ENCODE measurements at regions not wholly inside any gene's neighbourhood (a gene's known extent, or its start where the extent isn't known, plus 50 kb on each side); places are given as distances from the start of the nearest gene placed in this dataset.

DNA sequence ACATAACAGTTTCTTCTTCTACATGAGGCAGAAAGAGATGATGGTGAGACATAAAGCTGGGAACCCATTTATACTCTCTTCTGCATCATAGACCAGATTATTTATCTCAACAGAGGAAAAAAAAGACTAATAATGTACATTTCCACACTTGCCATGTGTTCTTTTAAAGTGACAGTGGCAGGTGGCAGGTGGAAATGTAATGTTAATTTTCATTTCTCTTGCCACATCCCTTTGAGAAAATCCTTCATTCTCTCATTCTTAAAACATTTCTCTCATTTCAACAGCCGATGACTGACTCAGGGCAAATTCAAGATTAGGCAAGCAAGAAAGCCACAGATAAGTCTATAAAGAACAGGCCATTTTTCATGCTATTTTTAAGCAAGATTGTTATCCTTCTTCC lies 635.6 kb upstream of the SORCS1 start:
- no peak for TF ChIP-seq NFIC (IDR thresholded peaks at IDR 0.05)
- TF ChIP-seq YY1 (IDR thresholded peaks at IDR 0.05; ENCODE audit: low read depth): no peak
- no peak for TF ChIP-seq TCF12 (IDR thresholded peaks at IDR 0.05; ENCODE audit: low read depth)
- no peak for TF ChIP-seq RAD21 (IDR thresholded peaks at IDR 0.05; ENCODE audit: low read depth)
- no peak for TF ChIP-seq EGR1 (IDR thresholded peaks at IDR 0.05)
- TF ChIP-seq TEAD4 (IDR thresholded peaks at IDR 0.05): no peak
- no peak for TF ChIP-seq CREB1 (IDR thresholded peaks at IDR 0.05; ENCODE audit: low read depth)
- no peak for TF ChIP-seq ZBTB7A (IDR thresholded peaks at IDR 0.05; ENCODE audit: low read depth)
- no peak for TF ChIP-seq TAF1 (IDR thresholded peaks at IDR 0.05; ENCODE audit: low read depth)
- TF ChIP-seq CEBPB (IDR thresholded peaks at IDR 0.05): no peak
- TF ChIP-seq, protein P1, sequence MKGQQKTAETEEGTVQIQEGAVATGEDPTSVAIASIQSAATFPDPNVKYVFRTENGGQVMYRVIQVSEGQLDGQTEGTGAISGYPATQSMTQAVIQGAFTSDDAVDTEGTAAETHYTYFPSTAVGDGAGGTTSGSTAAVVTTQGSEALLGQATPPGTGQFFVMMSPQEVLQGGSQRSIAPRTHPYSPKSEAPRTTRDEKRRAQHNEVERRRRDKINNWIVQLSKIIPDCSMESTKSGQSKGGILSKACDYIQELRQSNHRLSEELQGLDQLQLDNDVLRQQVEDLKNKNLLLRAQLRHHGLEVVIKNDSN (IDR thresholded peaks at IDR 0.05): no peak

DNA sequence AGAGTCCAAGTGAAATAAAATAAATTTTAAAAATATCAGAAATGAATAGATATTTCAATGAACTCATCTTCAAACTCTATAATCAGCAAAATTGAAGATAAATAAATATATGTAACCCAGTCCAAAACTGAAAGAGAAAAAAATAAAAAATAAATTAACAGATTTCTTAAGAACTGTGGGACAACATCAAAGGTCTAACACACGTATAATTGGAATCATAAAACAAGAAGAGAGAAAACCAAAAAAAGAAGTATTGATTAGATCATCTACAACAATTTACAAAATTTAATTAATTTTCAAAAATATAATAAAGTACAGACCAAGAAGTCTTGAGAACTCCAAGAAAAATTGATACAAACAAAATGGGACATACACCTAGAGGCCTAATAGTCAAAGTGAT lies 625.8 kb upstream of the SORCS1 start:
- no peak for TF ChIP-seq CEBPB (IDR thresholded peaks at IDR 0.05)
- no peak for TF ChIP-seq ZBTB7A (IDR thresholded peaks at IDR 0.05; ENCODE audit: low read depth)
- no peak for TF ChIP-seq EGR1 (IDR thresholded peaks at IDR 0.05)
- TF ChIP-seq, protein P1 (IDR thresholded peaks at IDR 0.05): no peak
- TF ChIP-seq CREB1 (IDR thresholded peaks at IDR 0.05; ENCODE audit: low read depth): no peak
- TF ChIP-seq FOXM1 (IDR thresholded peaks at IDR 0.05; ENCODE audit: borderline replicate concordance, low read depth): no peak
- TF ChIP-seq, protein P2, sequence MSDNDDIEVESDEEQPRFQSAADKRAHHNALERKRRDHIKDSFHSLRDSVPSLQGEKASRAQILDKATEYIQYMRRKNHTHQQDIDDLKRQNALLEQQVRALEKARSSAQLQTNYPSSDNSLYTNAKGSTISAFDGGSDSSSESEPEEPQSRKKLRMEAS (IDR thresholded peaks at IDR 0.05): no peak
- TF ChIP-seq EP300 (IDR thresholded peaks at IDR 0.05; ENCODE audit: borderline replicate concordance): no peak

DNA sequence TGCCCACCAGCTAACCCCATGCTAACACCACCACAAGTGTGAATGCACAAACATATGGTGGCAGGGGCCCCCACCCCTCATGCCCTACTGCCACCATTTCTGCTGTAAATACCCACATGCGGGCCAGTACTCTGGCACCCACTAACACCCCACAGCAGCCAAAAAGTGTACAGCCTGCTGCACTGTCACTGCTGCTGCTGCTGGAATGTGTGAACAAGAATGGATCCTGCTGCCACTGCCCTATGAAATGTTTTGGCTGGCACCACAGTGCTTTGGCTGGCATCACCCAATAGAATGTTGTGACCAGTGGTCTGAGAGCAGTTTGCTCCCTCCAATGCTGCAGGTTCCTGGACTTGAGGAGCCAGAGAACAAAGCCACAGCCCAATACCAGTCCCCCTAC lies 606.6 kb upstream of the SORCS1 start:
- TF ChIP-seq ZBTB7A (IDR thresholded peaks at IDR 0.05; ENCODE audit: low read depth) (no peak), EP300 (IDR thresholded peaks at IDR 0.05; ENCODE audit: borderline replicate concordance) (no peak), EGR1 (IDR thresholded peaks at IDR 0.05) (no peak), RAD21 (IDR thresholded peaks at IDR 0.05; ENCODE audit: low read depth) (no peak), FOXM1 (IDR thresholded peaks at IDR 0.05; ENCODE audit: borderline replicate concordance, low read depth) (no peak), TCF12 (IDR thresholded peaks at IDR 0.05; ENCODE audit: low read depth) (no peak), CREB1 (IDR thresholded peaks at IDR 0.05; ENCODE audit: low read depth) (no peak), NFIC (IDR thresholded peaks at IDR 0.05) (no peak), YY1 (IDR thresholded peaks at IDR 0.05; ENCODE audit: low read depth) (no peak)
- TF ChIP-seq, protein P3, sequence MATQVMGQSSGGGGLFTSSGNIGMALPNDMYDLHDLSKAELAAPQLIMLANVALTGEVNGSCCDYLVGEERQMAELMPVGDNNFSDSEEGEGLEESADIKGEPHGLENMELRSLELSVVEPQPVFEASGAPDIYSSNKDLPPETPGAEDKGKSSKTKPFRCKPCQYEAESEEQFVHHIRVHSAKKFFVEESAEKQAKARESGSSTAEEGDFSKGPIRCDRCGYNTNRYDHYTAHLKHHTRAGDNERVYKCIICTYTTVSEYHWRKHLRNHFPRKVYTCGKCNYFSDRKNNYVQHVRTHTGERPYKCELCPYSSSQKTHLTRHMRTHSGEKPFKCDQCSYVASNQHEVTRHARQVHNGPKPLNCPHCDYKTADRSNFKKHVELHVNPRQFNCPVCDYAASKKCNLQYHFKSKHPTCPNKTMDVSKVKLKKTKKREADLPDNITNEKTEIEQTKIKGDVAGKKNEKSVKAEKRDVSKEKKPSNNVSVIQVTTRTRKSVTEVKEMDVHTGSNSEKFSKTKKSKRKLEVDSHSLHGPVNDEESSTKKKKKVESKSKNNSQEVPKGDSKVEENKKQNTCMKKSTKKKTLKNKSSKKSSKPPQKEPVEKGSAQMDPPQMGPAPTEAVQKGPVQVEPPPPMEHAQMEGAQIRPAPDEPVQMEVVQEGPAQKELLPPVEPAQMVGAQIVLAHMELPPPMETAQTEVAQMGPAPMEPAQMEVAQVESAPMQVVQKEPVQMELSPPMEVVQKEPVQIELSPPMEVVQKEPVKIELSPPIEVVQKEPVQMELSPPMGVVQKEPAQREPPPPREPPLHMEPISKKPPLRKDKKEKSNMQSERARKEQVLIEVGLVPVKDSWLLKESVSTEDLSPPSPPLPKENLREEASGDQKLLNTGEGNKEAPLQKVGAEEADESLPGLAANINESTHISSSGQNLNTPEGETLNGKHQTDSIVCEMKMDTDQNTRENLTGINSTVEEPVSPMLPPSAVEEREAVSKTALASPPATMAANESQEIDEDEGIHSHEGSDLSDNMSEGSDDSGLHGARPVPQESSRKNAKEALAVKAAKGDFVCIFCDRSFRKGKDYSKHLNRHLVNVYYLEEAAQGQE (IDR thresholded peaks at IDR 0.05; ENCODE audit: low read depth): no peak
- TF ChIP-seq, protein P2 (IDR thresholded peaks at IDR 0.05): no peak
- TF ChIP-seq, protein P1 (IDR thresholded peaks at IDR 0.05): no peak

DNA sequence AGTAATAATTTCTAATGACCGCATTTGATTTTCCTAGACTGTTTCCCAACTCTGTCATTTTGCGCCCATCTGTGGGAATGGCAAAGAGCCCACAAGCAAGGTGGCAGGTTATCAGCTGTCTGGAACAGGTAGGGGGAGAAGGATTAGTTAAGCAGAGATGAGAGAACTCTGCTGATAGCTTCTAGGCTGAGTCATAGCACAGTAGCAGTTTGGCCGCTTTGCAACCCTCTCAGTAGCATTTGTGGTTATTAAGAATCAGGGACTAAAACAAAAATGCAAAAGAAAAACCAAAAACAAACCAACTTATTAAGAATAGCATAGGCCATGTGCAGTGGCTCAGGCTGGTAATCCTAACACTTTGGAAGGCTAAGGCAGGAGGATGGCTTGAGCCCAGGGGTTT lies 602.7 kb upstream of the SORCS1 start:
- no peak for TF ChIP-seq ZBTB7A (IDR thresholded peaks at IDR 0.05; ENCODE audit: low read depth)

DNA sequence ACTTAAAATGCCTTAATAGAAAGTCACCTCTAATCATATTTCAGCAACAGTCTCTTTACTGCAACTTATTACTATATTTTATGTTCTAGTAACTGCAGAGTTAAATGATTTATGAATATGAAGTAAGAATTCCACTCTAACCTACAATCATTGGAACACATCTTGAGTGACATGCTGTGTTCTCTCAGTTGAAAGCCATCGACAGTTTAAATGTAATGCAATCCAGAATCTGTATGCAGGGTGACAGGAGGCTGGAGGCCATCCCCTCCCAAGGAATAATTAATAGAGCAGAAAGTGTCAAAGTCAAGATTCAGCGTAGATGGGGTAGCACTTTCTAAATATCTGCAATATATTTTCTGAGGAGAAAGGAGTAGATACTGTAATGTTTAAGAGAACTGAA lies 590.3 kb upstream of the SORCS1 start:
- TF ChIP-seq TCF12 (IDR thresholded peaks at IDR 0.05; ENCODE audit: low read depth) (no peak), EP300 (IDR thresholded peaks at IDR 0.05; ENCODE audit: borderline replicate concordance) (no peak), YY1 (IDR thresholded peaks at IDR 0.05; ENCODE audit: low read depth) (no peak)

DNA sequence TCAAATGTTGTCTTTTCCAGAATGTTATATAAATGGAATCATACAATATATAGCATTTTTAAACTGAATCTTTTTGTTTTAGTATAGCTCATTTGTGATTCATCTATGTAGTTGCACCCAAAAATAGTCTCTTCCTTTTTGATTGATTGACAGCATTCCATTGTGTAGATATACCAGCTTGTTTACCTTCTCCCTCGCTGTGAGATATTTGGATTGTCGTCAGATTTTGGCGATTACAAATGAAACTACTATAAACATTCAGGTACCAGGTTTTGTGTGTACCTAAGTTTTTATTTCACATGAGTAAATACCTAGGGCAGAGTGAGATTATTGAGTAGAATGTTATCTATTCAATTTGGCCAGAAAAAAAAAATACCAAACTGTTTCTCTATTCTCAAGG lies 584.7 kb upstream of the SORCS1 start:
- no peak for TF ChIP-seq RAD21 (IDR thresholded peaks at IDR 0.05; ENCODE audit: low read depth)
- TF ChIP-seq, protein P2 (IDR thresholded peaks at IDR 0.05): no peak
- TF ChIP-seq, protein P3 (IDR thresholded peaks at IDR 0.05; ENCODE audit: low read depth): no peak
- no peak for TF ChIP-seq EP300 (IDR thresholded peaks at IDR 0.05; ENCODE audit: borderline replicate concordance)
- no peak for TF ChIP-seq EGR1 (IDR thresholded peaks at IDR 0.05)
- TF ChIP-seq CREB1 (IDR thresholded peaks at IDR 0.05; ENCODE audit: low read depth): no peak
- no peak for TF ChIP-seq FOXM1 (IDR thresholded peaks at IDR 0.05; ENCODE audit: borderline replicate concordance, low read depth)
- no peak for TF ChIP-seq TAF1 (IDR thresholded peaks at IDR 0.05; ENCODE audit: low read depth)
- TF ChIP-seq ZBTB7A (IDR thresholded peaks at IDR 0.05; ENCODE audit: low read depth): no peak
- TF ChIP-seq, protein P1 (IDR thresholded peaks at IDR 0.05): no peak
- no peak for TF ChIP-seq NFIC (IDR thresholded peaks at IDR 0.05)
- TF ChIP-seq YY1 (IDR thresholded peaks at IDR 0.05; ENCODE audit: low read depth): no peak
- TF ChIP-seq TEAD4 (IDR thresholded peaks at IDR 0.05): no peak
- no peak for TF ChIP-seq CEBPB (IDR thresholded peaks at IDR 0.05)
- TF ChIP-seq TCF12 (IDR thresholded peaks at IDR 0.05; ENCODE audit: low read depth): no peak

Measured in Ishikawa (cell line).